IPS DF 6.9 (cell line): ENCODE measurements at regions not wholly inside any gene's neighbourhood (a gene's known extent, or its start where the extent isn't known, plus 50 kb on each side); places are given as distances from the start of the nearest gene placed in this dataset.

Source experiments
- DNase-seq: peaks from one replicate; pipeline ENCODE4 v3.0.0-alpha.2; 2013; ENCODE audit warnings: low read depth, low spot score
- H3K27ac ChIP-seq: one replicate; pipeline ENCODE4 v1.5.1; 2013; ENCODE audit warnings: low read length, control low read depth
- H3K27me3 ChIP-seq: 2 replicates; pipeline ENCODE4 v1.6.1; 2013; ENCODE audit warnings: mild to moderate bottlenecking, low read length; ENCODE audit not compliant: control insufficient read depth, insufficient read depth
- H3K36me3 ChIP-seq: 2 replicates; pipeline ENCODE4 v1.6.1; 2013; ENCODE audit warnings: low read length; ENCODE audit not compliant: control insufficient read depth, insufficient read depth
- H3K4me1 ChIP-seq: 2 replicates; pipeline ENCODE4 v1.6.1; 2013; ENCODE audit warnings: low read length; ENCODE audit not compliant: control insufficient read depth, insufficient read depth
- H3K4me3 ChIP-seq: 2 replicates; pipeline ENCODE4 v1.5.1; 2013; ENCODE audit warnings: mild to moderate bottlenecking, low read length
- H3K9me3 ChIP-seq: 2 replicates; pipeline ENCODE4 v1.6.1; 2013; ENCODE audit warnings: low read length, inconsistent platforms; ENCODE audit not compliant: control insufficient read depth, insufficient read depth
- WGBS: extraction: QIAGEN DNeasy Blood & Tissue Kit; methylation state at CpG from one replicate; pipeline ENCODE4 v1.1.7; 2013; ENCODE audit warnings: mixed read lengths, missing lambda C conversion rate; ENCODE audit not compliant: insufficient read length, insufficient coverage; 5-methylcytosine and 5-hydroxymethylcytosine counted together

GRCh38 chrX:117689956-117690355 lies 426.7 kb downstream of the KLHL13 start:
- Histone ChIP-seq H3K9me3 (no peaks in the 10 kb centered on the region), H3K4me3 (no peak overlapping the region), H3K27ac (no peak overlapping the region), H3K27me3 (no peaks in the 10 kb centered on the region), H3K4me1 (no peaks in the 10 kb centered on the region), H3K36me3 (no peaks in the 10 kb centered on the region)
- WGBS: no CpG with 5 or more reads among the region's 3 CpGs
- no peak for DNase-seq

GRCh38 chrX:117680286-117680685 lies 436.3 kb downstream of the KLHL13 start:
- DNase-seq: no peak
- Histone ChIP-seq H3K36me3 (no peaks in the 10 kb centered on the region), H3K27ac (no peak overlapping the region), H3K27me3 (no peaks in the 10 kb centered on the region), H3K4me3 (no peak overlapping the region), H3K4me1 (no peaks in the 10 kb centered on the region), H3K9me3 (no peaks in the 10 kb centered on the region)
- no CpG with 5 or more reads among the region's 1 CpG for WGBS

DNA sequence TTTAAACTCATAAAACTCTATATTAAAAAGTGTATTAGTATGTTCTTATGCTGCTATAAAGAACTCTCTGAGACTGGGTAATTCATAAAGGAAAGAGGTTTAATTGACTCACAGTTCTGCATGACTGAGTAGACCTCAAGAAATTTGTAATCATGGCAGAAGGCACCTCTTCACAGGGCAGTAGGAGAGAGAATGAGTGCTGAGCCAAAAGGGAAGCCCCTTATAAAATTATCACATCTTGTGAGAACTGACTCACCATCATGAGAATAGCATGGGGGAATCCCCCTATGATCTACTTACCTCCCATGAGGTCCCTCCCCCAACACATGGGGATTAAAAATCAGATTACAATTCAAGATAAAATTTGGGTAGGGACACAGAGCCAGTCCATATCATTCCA lies 463.2 kb downstream of the KLHL13 start:
- Histone ChIP-seq H3K4me3 (no peak overlapping the region), H3K4me1 (no peaks in the 10 kb centered on the region), H3K27me3 (no peaks in the 10 kb centered on the region), H3K27ac (no peak overlapping the region), H3K9me3 (no peaks in the 10 kb centered on the region), H3K36me3 (no peaks in the 10 kb centered on the region)
- DNase-seq: no peak

DNA sequence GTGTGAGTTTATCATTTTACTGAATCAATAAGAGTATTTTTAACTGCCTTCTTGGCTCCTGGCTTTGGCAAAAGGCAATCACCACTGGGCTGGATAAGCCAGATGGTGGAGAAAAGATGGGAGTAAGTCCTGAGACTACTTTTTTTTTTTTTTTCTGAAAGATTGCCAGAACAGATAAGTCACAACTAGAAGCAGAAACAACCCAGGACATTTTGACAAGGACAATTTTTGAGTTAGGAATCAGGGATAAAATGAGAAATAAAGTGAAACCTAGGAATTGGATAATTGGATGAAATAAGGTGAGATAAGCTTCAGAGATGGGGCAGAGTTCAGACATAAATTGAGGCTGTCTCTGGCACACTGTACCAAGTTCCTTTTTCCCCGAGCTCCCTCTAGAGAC lies 471.0 kb downstream of the KLHL13 start:
- Histone ChIP-seq H3K9me3 (no peaks in the 10 kb centered on the region), H3K4me1 (no peaks in the 10 kb centered on the region), H3K36me3 (no peaks in the 10 kb centered on the region), H3K27ac (no peak overlapping the region), H3K27me3 (no peaks in the 10 kb centered on the region), H3K4me3 (no peak overlapping the region)
- WGBS: no CpG with 5 or more reads among the region's 1 CpG
- no peak for DNase-seq

GRCh38 chrX:117641913-117642656 lies 474.5 kb downstream of the KLHL13 start:
- H3K27ac ChIP-seq: no peak overlapping the region
- no peak overlapping the region for H3K4me3 ChIP-seq
- DNase-seq: no peak
- no peaks in the 10 kb centered on the region for H3K27me3 ChIP-seq
- no CpG with 5 or more reads among the region's 6 CpGs for WGBS
- no peaks in the 10 kb centered on the region for H3K36me3 ChIP-seq
- H3K4me1 ChIP-seq: no peaks in the 10 kb centered on the region
- H3K9me3 ChIP-seq: no peaks in the 10 kb centered on the region

DNA sequence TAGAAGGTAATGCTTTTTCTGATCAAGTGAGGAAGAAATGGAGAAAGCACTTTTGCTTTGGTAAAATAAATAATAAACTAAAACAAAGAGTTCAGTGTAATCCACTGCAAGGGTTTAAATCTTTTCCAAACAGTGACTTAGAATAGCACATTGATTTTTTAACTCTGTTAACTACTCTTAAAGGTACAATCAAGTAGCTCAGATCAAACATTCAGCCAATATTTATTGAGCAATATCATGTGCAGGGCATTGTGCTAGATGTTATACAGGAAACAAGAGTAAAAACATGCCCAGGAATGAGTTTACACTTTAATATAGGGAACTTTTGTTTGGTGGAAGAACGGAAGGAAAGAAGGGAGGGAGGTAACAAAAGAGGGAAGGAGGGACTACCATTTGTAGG lies 479.8 kb downstream of the KLHL13 start:
- no CpG with 5 or more reads among the region's 1 CpG for WGBS
- no peaks in the 10 kb centered on the region for H3K27me3 ChIP-seq
- no peak overlapping the region for H3K4me3 ChIP-seq
- no peak for DNase-seq
- no peaks in the 10 kb centered on the region for H3K4me1 ChIP-seq
- H3K27ac ChIP-seq: no peak overlapping the region
- H3K36me3 ChIP-seq: no peaks in the 10 kb centered on the region
- no peaks in the 10 kb centered on the region for H3K9me3 ChIP-seq

- no CpG with 5 or more reads among the region's 1 CpG for WGBS
- H3K27ac ChIP-seq: no peak overlapping the region
- H3K9me3 ChIP-seq: no peaks in the 10 kb centered on the region
- no peak for DNase-seq
- H3K36me3 ChIP-seq: no peaks in the 10 kb centered on the region
- no peaks in the 10 kb centered on the region for H3K27me3 ChIP-seq
- H3K4me1 ChIP-seq: no peaks in the 10 kb centered on the region
- no peak overlapping the region for H3K4me3 ChIP-seq
These were observed 483.3 kb downstream of the KLHL13 start for GRCh38 chrX:117633277-117633676.

DNA sequence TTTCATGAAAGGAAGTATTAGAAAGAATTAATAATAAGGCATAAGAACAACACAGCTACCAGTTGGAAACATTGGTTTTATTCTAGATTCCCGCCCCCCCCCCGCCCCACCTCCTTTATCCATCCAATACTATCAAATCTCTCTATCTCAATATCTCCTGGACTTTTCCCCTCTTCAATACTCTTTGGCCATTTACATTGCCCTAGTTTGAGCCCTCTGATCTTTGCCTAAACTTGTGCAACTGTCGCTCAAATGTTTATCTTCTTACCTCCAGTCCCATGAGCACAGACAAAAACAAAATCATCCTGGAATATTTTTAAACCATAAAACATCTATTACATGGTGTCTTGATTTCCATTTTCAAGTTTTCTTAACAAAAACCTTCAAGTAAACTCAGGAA lies 488.2 kb downstream of the KLHL13 start:
- no CpG with 5 or more reads among the region's 3 CpGs for WGBS
- no peak overlapping the region for H3K4me3 ChIP-seq
- no peaks in the 10 kb centered on the region for H3K4me1 ChIP-seq
- no peak overlapping the region for H3K27ac ChIP-seq
- H3K27me3 ChIP-seq: no peaks in the 10 kb centered on the region
- no peak for DNase-seq
- no peaks in the 10 kb centered on the region for H3K9me3 ChIP-seq
- no peaks in the 10 kb centered on the region for H3K36me3 ChIP-seq

GRCh38 chrX:117610806-117611205 lies 505.8 kb downstream of the KLHL13 start:
- DNase-seq: no peak
- Histone ChIP-seq H3K4me3 (no peak overlapping the region), H3K9me3 (no peaks in the 10 kb centered on the region), H3K36me3 (no peaks in the 10 kb centered on the region), H3K27me3 (no peaks in the 10 kb centered on the region), H3K27ac (no peak overlapping the region), H3K4me1 (no peaks in the 10 kb centered on the region)
- WGBS: no CpG with 5 or more reads among the region's 3 CpGs

DNA sequence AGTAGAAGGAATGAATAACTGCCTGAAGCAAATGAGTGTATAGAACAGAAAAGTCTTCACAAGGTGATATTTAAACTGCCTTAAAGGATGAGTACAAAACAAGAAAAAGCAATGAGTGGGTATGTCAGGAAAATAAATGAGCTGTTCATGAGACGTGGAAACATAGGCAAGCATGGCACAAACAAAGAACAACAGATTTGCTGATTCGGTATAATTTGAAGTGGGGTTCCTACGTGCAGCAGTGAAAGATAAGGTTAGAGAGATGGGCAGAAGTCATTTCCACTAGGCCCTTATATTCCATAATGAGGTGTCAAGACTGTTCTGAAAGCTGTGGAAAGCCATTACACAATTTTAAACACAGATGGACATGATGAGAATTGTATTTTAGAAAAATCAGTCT lies 506.6 kb downstream of the KLHL13 start:
- Histone ChIP-seq H3K36me3 (no peaks in the 10 kb centered on the region), H3K4me3 (no peak overlapping the region), H3K27ac (no peak overlapping the region), H3K9me3 (no peaks in the 10 kb centered on the region), H3K27me3 (no peaks in the 10 kb centered on the region), H3K4me1 (no peaks in the 10 kb centered on the region)
- DNase-seq: no peak
- no CpG with 5 or more reads among the region's 3 CpGs for WGBS

DNA sequence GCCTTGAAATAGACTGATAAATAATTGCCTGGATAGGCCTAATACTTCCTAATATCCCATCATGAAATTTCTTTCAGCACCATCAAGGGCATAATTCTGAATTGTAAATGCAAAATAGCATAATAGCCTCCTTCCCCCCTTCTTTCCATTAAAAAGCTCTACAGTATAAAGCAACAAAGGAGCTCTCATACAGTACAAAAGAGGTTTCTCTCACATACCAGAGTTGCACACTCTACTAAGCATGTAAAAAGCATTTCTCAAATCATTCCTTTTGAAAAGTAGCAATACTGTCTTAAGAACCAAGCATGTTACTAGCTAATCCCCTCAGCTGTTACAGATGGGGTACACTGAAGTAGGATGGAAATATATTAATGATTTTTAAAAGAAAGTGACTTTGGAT lies 509.0 kb downstream of the KLHL13 start:
- DNase-seq: no peak
- Histone ChIP-seq H3K9me3 (no peaks in the 10 kb centered on the region), H3K27me3 (no peaks in the 10 kb centered on the region), H3K36me3 (no peaks in the 10 kb centered on the region), H3K4me1 (no peaks in the 10 kb centered on the region), H3K27ac (no peak overlapping the region), H3K4me3 (no peak overlapping the region)
